Heart left ventricle (tissue), 13 donors: ENCODE measurements at regions not wholly inside any gene's neighbourhood (a gene's known extent, or its start where the extent isn't known, plus 50 kb on each side); places are given as distances from the start of the nearest gene placed in this dataset.

Experiments used
- POLR2A ChIP-seq, 2 donors: fragments of 450-650 bp; IDR thresholded peaks; one replicate each; pipeline ENCODE4 v1.6.1; 2017; ENCODE audit warnings: antibody characterized with exemption in 2 of 2, mild to moderate bottlenecking in 2 of 2, moderate library complexity in 2 of 2
- TF ChIP-seq, protein P1 (sequence below), 12 donors: fragments of 200-600 bp; sonication (generic) in 4 of 12; IDR thresholded peaks; one replicate each; pipeline versions ENCODE4 v1.5.0 to v1.8.0; 2018 to 2022; ENCODE audit warnings: antibody characterized with exemption in 12 of 12, mild to moderate bottlenecking in 5 of 12
- donor health status: ischemic (EF 13 %, LVEDD 7.1; RV severe dilation, severe dysfunction).
- donor health status: DM: no; HTN: yes; CAD: no.
- donor health status: DM: no; HTN: no; CAD: no.
- donor health status: ischemic (EF 25% LVEDD 6.9; RV normal size, moderate dysfunction).
- donor health status: ischemic (EF 25% LVEDD 5.7; RV mildly dilated, moderate dysfunction).
- donor health status: ischemic (EF 35%, LVEDD 5.7; RV mildly dilated, moderate dysfunction).
- donor health status: nonischemic (EF 11% LVEDD 7.7; RV severe dilation, severe dysfunction).
- donor health status: DM: yes; HTN: yes; CAD: no.
- donor health status: PGD.
- donor health status: ischemic (EF 29% LVEDD 5.4; RV normal size, mild dysfunction).
- donor health status: nonischemic (EF 23%, LVEDD 6.1; RV moderate dilation, normal function).

DNA sequence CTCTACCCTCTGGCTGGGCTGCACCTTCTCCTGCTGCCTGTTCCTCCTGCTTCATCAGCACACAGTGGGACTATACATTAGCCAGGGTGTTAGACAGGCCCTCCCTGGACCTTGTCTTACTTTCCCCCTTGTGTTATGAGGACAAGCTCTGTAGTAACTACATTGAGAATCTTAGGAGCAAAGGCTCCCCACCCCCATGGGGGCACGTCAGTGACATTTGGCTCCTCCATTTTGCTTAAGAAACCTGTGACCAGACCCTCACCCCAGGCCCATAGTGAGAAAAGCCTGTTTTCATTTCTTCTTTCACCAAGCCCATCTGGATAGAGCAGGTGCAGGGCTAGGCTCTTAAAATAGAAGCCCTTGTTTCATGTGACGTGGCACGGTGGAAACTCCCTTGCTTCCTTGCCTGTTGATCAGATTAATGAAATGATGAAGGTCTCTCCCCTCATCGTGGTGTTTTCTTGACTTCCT is 146.7 kb downstream of the RPIA start:
- no peak for TF ChIP-seq POLR2A (IDR thresholded peaks at IDR 0.05)
- TF ChIP-seq, protein P1, sequence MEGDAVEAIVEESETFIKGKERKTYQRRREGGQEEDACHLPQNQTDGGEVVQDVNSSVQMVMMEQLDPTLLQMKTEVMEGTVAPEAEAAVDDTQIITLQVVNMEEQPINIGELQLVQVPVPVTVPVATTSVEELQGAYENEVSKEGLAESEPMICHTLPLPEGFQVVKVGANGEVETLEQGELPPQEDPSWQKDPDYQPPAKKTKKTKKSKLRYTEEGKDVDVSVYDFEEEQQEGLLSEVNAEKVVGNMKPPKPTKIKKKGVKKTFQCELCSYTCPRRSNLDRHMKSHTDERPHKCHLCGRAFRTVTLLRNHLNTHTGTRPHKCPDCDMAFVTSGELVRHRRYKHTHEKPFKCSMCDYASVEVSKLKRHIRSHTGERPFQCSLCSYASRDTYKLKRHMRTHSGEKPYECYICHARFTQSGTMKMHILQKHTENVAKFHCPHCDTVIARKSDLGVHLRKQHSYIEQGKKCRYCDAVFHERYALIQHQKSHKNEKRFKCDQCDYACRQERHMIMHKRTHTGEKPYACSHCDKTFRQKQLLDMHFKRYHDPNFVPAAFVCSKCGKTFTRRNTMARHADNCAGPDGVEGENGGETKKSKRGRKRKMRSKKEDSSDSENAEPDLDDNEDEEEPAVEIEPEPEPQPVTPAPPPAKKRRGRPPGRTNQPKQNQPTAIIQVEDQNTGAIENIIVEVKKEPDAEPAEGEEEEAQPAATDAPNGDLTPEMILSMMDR (IDR thresholded peaks at IDR 0.05) = no peak
